NB4 (cell line): ENCODE measurements at regions not wholly inside any gene's neighbourhood (a gene's known extent, or its start where the extent isn't known, plus 50 kb on each side); places are given as distances from the start of the nearest gene placed in this dataset.
"Not testable (repeated sequence)": the region's sequence is repeated elsewhere in the genome, so short reads cannot be mapped to it uniquely, and the experiment has no call there.

Experiments used
- DNase-seq: peaks from one replicate; pipeline ENCODE4 v3.0.0; 2010; ENCODE audit warnings: low read depth
- H3K4me3 ChIP-seq: one replicate; pipeline ENCODE4 v1.5.1; 2011; ENCODE audit warnings: mild to moderate bottlenecking, low read depth, low read length, moderate library complexity

DNA sequence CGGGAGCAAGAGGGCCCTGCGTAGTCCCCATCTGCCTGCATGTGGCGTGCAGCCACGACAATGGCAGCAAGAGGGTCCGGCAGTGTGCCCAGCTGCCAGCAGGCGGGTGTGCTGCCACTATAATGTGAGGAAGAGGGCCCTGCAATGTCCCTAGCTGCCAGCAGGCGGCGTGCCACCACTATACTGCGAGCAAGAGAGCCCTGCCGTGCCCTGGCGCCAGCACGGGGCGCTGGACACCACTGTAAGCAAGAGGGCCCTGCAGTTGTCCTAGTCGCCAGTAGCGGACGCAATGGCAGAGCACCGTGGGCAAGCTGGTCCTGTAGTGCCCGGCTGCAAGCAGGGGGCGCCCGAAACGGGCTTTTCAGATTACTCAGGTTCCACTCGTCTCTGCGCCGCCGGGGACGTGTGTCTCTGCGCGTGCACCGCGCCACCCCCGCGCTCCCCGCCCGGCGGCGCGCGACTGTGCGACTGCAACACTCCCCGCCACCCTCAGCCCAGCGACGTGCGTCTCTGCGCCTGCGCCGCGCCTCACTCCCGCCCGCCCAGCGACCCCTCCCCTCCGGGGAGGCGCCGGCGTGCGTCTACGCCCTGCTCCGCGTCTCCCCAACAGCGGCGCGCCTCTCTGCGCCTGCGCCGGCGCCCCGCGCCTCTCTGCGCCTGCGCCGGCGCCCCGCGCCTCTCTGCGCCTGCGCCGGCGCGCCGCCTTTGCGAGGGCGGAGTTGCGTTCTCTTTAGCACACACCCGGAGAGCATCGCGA is 159.4 kb upstream of the FRG2B start:
- not testable (repeated sequence) for H3K4me3 ChIP-seq
- DNase-seq = peak; percentile 6

DNA sequence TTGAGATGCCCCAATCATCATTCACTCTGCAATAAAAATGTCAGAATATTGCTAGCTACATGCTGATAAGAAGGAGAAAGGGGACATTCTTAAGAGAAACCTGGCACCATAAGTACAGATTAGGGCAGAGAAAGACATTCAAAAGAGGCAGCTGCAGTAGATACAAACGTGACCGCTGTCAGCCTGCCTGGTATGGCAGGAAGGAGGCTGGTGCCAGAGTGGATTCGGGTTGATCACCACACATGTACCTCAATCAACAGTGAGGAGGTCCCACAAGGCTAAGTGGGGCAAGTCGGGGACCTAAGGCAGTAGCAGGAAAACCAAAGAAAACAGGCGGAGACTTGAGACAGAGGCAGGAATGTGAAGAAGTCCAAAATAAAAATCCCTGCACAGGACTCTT is 158.6 kb upstream of the FRG2B start:
- not testable (repeated sequence) for DNase-seq, H3K4me3 ChIP-seq

DNA sequence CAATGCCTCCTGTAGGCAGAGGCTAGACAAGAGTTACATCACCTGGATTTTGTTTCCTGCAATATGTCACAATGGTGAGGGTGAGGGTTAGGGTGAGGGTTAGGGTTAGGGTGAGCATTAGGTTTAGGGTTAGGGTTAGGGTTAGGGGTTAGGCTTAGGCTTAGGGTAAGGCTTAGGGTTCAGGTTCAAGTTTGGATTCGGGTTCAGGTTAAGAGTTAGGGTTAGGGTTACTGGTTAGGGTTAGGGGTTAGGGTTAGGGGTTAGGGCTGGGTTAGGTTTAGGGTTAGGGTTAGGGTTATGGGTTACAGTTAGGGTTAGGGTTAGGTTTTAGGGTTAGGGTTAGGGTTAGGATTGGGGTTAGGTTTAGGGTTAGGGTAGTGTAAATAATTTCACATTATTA is 138.7 kb upstream of the FRG2B start:
- DNase-seq, H3K4me3 ChIP-seq: not testable (repeated sequence)

DNA sequence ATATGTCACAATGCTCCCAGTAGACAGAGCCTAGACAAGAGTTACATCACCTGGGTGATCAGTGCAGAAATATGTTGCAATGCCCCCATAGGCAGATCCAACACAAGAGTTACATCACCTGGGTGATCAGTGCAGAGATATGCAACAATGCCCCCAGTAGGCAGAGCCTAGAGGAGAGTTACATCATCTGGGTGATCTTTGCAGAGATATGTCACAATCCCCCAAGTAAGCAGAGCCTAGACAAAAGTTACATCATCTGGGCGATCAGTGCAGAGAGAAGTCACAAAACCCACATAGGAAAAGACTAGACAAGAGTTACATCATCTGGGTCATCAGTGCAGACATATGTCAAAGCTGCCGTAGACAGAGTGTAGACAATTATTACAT is 138.2 kb upstream of the FRG2B start:
- not testable (repeated sequence) for H3K4me3 ChIP-seq

DNA sequence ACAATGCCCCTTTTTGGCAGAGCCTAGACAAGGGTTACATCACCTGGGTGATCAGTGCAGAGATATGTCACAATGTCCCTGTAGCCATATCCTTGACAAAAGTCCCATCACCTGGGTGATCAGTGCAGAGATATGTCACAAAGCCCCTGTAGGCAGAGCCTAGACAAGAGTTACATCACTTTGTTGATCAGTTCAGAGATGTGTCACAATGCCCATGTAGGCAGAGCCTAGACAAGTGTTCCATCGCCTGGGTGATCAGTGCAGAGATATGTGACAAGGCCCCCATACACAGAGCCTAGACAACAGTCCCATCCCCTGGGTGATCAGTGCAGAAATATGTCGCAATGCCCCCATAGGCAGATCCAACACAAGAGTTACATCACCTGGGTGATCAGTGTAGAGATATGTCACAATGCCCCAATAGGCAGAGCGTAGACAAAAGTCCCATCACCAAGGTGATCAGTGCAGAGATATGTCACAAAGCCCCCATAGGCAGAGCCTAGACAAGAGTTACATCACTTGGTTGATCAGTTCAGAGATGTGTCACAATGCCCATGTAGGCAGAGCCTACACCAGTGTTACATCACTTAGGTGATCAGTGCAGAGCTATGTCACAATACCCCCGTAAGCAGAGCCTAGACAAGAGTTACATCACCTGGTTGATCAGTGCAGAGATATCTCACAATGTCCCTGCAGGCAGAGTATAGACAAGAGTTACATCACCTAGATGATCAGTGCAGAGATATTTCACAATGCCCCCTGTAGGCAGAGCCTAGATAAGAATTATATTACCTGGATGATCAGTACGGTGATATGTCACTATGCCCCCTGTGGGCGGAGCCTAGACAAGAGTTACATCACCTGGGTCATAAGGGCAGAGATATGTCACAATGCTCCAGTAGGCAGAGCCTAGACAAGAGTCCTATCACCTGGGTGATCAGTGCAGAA is 137.6 kb upstream of the FRG2B start:
- not testable (repeated sequence) for H3K4me3 ChIP-seq
- DNase-seq = peak; percentile 26

More for the DNA sequence above, 138.2 kb upstream of the FRG2B start:
- DNase-seq = peak; percentile 37

DNA sequence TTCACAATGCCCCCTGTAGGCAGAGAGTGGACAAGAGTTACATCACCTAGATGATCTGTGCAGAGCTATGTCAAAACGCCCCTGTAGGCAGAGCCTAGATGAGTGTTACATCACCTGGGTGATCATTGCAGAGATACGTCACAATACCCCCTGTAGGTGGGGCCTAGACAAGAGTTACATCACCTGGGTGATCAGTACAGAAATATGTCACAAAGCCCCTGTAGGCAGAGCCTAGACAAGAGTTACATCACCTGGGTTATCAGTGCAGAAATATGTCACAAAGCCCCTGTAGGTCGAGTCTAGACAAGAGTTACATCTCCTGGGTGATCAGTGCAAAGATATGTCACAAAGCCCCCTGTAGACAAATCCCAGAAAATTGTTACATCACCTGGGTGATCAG is 136.6 kb upstream of the FRG2B start:
- DNase-seq, H3K4me3 ChIP-seq: not testable (repeated sequence)

DNA sequence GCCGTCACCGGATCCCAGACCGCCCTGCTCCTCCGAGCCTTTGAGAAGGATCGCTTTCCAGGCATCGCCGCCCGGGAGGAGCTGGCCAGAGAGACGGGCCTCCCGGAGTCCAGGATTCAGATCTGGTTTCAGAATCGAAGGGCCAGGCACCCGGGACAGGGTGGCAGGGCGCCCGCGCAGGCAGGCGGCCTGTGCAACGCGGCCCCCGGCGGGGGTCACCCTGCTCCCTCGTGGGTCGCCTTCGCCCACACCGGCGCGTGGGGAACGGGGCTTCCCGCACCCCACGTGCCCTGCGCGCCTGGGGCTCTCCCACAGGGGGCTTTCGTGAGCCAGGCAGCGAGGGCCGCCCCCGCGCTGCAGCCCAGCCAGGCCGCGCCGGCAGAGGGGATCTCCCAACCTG is 127.0 kb upstream of the FRG2B start:
- H3K4me3 ChIP-seq, DNase-seq: not testable (repeated sequence)
